GM10266 (cell line): ENCODE measurements at regions not wholly inside any gene's neighbourhood (a gene's known extent, or its start where the extent isn't known, plus 50 kb on each side); places are given as distances from the start of the nearest gene placed in this dataset.

Experiments used
- DNase-seq: peaks from one replicate; pipeline ENCODE4 v3.0.0; 2012; ENCODE audit errors: extremely low spot score
- TF ChIP-seq, protein P1 (sequence below): IDR thresholded peaks from 2 replicates; pipeline ENCODE4 v1.5.1; 2012; ENCODE audit warnings: mild to moderate bottlenecking, low read depth; ENCODE audit not compliant: control insufficient read depth, insufficient read depth; ENCODE audit errors: missing control alignments

DNA sequence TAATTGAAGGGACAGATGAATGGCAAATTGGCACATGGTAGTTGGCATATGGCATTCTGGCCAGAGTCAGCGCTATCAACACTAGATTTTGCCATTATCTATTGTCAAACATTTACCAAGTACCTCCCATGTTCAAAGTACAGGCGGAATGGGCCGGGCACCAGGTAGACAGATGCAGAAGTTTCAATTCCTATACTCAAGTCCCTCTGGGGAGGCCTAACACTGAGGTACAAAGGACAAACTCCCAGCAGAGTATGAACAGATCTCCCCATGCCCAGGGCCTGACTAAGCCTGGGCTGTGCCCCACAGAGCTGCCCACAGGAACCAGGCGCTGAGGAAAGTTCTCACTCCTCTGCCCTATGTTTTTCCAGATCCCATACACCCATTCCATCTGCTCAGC, 257.5 kb upstream of the KLHL29 start:
- TF ChIP-seq, protein P1, sequence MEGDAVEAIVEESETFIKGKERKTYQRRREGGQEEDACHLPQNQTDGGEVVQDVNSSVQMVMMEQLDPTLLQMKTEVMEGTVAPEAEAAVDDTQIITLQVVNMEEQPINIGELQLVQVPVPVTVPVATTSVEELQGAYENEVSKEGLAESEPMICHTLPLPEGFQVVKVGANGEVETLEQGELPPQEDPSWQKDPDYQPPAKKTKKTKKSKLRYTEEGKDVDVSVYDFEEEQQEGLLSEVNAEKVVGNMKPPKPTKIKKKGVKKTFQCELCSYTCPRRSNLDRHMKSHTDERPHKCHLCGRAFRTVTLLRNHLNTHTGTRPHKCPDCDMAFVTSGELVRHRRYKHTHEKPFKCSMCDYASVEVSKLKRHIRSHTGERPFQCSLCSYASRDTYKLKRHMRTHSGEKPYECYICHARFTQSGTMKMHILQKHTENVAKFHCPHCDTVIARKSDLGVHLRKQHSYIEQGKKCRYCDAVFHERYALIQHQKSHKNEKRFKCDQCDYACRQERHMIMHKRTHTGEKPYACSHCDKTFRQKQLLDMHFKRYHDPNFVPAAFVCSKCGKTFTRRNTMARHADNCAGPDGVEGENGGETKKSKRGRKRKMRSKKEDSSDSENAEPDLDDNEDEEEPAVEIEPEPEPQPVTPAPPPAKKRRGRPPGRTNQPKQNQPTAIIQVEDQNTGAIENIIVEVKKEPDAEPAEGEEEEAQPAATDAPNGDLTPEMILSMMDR, result no peak
- no peak for DNase-seq

DNA sequence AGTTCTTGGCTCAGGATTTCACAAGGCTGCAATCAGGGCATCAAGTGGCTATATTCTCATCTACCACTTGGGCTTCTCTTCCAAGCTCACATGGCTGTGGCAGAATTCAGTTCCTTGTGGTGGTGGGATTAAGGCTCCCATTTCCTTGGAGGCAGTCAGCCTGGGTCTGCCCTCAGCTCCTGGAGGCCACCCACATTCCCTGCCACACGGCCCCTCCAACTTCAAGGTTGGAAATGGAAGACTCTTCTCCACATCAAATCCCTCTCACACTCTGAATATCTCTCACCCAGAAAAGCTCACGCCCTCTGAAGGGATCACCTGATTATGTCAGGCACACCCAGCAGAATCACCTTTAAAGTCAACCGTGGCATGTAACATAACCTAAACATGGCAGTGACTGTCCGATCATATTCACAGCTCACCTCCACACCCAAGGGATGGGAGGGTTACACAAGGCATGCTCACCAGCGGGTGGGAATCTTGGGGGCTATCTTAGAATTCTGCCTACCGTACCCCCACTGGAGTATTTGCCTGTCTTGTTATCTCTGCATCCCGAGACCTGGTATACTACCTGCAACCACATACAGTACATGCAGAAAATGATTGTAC, 256.2 kb upstream of the KLHL29 start:
- no peak for DNase-seq
- TF ChIP-seq, protein P1, result no peak

DNA sequence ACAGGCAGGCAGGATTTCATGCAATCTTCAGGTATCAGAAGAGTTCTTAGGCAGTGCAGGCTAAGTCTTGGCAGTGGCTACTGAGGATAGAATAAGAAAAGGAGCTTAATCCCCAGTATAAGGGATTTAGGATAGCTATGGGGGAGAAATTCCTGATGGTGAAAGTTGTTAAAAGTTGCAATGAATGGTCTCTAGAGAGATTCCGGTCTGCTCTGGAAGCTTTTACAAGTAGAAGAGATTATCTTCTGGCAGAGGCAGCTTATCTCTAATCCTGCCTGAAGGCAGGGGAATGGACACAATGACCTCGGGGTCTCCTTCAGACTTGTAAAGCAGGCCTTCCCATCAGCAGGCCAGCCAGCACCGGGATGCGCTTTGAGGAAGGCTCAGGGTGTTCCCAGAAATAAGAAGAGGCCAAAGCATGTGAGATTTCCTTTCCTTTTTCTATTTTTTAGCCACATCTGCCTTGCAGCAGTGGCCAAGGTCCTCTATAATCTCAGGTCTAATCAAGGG, 253.9 kb upstream of the KLHL29 start:
- DNase-seq, result no peak
- TF ChIP-seq, protein P1, result no peak

DNA sequence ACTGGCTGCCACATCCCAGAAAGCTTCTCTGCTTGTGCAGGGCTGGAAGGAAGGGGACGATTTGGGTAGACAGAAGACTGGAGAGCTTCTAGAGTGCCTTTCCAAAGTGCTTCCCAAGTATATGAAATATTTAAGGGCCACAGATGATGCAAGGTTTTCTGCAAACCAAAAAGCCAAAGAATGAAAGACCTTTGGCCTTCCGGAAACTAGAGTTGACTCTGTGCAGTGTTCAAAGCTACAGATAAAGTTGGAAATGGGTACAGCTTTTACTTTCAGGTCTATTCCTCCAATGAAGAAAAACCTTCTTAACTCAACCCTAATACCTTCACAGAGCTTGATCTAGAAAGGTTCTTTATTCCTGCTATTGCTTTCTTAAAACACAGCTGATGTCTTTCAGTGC, 253.0 kb upstream of the KLHL29 start:
- TF ChIP-seq, protein P1, result no peak

DNA sequence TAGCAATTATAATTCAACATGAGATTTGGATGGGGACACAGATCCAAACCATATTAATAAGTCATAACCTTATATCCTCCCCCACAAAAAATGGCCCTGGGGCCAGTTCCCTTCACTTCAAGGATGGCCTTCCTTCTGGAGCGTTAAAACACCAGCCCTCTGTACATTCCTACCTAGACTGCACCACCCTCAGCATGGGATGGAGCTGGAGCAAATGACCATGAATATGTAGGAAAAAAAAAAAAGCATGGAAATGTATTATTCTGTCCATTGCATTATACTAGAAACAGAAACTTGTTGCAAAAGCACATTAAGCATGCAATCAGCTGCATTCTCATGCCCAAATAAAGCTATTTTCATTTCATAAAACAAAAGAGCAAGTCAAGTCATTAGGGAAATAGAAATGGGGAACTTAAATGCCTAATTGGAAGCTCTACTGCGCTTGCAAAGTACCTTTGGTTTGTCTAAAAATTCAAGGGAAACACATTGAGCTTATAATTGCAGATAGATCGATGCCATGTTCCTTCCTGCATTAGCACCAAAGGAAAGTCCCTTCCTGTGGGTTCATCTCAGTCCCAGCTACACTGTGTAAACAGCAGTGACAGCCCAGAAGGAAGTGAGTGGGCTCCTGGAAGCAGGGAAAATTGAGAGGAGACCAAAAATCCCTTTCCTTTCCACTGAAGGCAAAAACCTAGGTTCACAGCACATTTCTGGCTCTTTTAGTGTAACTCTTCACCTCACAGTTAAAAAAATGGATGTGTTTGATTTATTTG, 252.0 kb upstream of the KLHL29 start:
- no peak for DNase-seq
- TF ChIP-seq, protein P1, result no peak

More for the DNA sequence above, 253.0 kb upstream of the KLHL29 start:
- no peak for DNase-seq

DNA sequence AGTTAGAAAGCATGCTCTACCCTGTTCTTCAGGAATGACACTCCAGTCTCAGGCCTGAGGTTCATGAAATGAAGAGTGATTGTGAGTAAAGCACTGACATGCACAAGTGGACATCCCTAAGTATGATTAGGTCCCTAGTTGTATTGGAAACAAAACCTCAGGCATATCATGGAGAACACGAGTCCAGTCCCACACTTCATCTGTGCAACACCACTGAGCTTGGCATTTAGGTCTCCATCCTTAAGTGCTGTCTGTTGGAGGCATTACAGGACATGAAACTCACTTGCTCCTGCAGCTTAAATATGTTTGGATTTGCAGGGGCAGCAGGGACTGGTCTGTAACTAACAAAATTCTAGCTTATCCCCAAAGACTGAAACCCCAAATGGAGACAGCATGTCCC, 250.3 kb upstream of the KLHL29 start:
- TF ChIP-seq, protein P1, result no peak
- DNase-seq, result no peak

DNA sequence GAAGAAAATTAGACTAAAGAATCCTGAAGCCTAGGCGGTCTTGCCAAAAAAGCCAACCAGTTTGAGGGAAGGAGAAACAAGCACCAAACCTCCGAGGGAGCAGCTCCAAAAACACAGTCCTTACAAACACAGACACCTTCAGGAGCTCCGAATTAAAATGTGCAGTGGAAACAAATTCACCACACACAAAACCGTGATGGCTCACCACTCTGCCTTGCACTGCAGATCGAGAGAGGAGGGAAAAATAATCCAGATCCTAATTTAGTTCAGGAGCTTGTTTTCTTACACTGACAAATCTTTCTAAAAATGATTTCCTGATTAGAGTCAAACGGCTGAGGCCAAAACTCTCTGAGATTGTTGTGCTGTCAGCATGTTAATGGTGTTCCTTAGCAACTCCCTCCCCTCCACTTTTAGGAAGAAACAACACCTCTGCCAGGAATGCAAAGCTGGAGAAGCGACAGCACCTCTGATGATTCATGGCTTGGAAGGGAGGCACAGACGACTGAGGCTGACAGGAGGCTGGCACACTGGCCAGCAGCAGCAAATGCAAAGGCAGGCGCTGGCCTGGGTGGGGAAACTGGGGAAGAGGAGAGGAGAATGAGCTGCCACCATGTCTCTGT, 249.4 kb upstream of the KLHL29 start:
- TF ChIP-seq, protein P1, result no peak
- DNase-seq, result no peak
